NB4 (cell line): ENCODE measurements at regions not wholly inside any gene's neighbourhood (a gene's known extent, or its start where the extent isn't known, plus 50 kb on each side); places are given as distances from the start of the nearest gene placed in this dataset.

Experiments used
- DNase-seq: peaks from one replicate; pipeline ENCODE4 v3.0.0; 2010; ENCODE audit warnings: low read depth
- H3K4me3 ChIP-seq: one replicate; pipeline ENCODE4 v1.5.1; 2011; ENCODE audit warnings: mild to moderate bottlenecking, low read depth, low read length, moderate library complexity
- MAX ChIP-seq: IDR thresholded peaks from 2 replicates; pipeline ENCODE4 v1.6.1; 2011; ENCODE audit warnings: low read depth, low read length
- MYC ChIP-seq: IDR thresholded peaks from 2 replicates; pipeline ENCODE4 v1.6.1; 2011; ENCODE audit warnings: low read depth, low read length
- POLR2A ChIP-seq: IDR thresholded peaks from 2 replicates; pipeline ENCODE4 v1.6.1; 2011; ENCODE audit warnings: mild to moderate bottlenecking; ENCODE audit not compliant: insufficient read length; ENCODE audit errors: extremely low read depth
- TF ChIP-seq, protein P1 (sequence below): IDR thresholded peaks from one replicate; pipeline ENCODE4 v1.5.1; 2012; ENCODE audit warnings: low read depth, low read length

GRCh38 chr6:6859722-6860121 is 248.0 kb upstream of the RREB1 start:
- DNase-seq = no peak
- TF ChIP-seq MAX (no peak), MYC (no peak), POLR2A (no peak)
- TF ChIP-seq, protein P1, sequence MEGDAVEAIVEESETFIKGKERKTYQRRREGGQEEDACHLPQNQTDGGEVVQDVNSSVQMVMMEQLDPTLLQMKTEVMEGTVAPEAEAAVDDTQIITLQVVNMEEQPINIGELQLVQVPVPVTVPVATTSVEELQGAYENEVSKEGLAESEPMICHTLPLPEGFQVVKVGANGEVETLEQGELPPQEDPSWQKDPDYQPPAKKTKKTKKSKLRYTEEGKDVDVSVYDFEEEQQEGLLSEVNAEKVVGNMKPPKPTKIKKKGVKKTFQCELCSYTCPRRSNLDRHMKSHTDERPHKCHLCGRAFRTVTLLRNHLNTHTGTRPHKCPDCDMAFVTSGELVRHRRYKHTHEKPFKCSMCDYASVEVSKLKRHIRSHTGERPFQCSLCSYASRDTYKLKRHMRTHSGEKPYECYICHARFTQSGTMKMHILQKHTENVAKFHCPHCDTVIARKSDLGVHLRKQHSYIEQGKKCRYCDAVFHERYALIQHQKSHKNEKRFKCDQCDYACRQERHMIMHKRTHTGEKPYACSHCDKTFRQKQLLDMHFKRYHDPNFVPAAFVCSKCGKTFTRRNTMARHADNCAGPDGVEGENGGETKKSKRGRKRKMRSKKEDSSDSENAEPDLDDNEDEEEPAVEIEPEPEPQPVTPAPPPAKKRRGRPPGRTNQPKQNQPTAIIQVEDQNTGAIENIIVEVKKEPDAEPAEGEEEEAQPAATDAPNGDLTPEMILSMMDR = no peak
- H3K4me3 ChIP-seq = no peak overlapping the region

GRCh38 chr6:6860863-6861262 is 246.9 kb upstream of the RREB1 start:
- no peak for DNase-seq
- no peak for TF ChIP-seq MYC
- TF ChIP-seq MAX = no peak
- TF ChIP-seq POLR2A = no peak
- TF ChIP-seq, protein P1 = no peak
- no peak overlapping the region for H3K4me3 ChIP-seq

GRCh38 chr6:6861351-6861894 is 246.3 kb upstream of the RREB1 start:
- TF ChIP-seq, protein P1 = no peak
- no peak for TF ChIP-seq POLR2A
- no peak for TF ChIP-seq MYC
- TF ChIP-seq MAX = no peak
- H3K4me3 ChIP-seq = no peak overlapping the region
- DNase-seq = no peak

DNA sequence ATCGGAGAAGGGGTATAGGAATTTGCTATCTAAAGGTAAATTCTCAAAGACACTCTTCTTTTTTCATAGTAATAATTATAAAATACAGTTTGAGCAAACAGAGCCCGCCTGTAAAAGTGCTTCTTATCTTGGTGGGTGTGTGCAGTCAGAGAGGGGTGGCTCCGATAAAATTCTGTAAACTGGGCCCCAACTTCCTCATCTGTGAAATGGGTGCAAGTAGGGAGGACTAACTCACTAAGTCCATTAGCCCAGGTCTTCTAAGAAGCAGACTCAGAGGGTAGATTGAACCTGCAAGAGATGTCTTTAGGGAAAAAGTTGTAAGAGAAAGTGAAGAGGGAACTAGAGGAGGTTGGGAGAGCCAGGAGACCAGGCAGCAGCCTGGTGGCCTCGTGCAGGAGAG is 245.8 kb upstream of the RREB1 start:
- no peak for DNase-seq
- TF ChIP-seq MYC (no peak), POLR2A (no peak), MAX (no peak)
- TF ChIP-seq, protein P1 = no peak
- no peak overlapping the region for H3K4me3 ChIP-seq

GRCh38 chr6:6863970-6864639 is 243.7 kb upstream of the RREB1 start:
- DNase-seq = no peak
- TF ChIP-seq, protein P1 = no peak
- H3K4me3 ChIP-seq = no peak overlapping the region

- peak; percentile 79 for DNase-seq
- TF ChIP-seq MAX (no peak; the same call in 1 of the 2 replicates), MYC (no peak), POLR2A (no peak)
- TF ChIP-seq, protein P1 = no peak
- H3K4me3 ChIP-seq = no peak overlapping the region
Measured at GRCh38 chr6:6865611-6866010, 242.2 kb upstream of the RREB1 start.
